Inferior parietal cortex (tissue), 1 donor: ENCODE measurements at regions not wholly inside any gene's neighbourhood (a gene's known extent, or its start where the extent isn't known, plus 50 kb on each side); places are given as distances from the start of the nearest gene placed in this dataset.
"Not testable (repeated sequence)": the region's sequence is repeated elsewhere in the genome, so short reads cannot be mapped to it uniquely, and the experiment has no call there.

Experiments
- DNase-seq: peaks from one replicate; pipeline ENCODE4 v3.0.0-alpha.2; 2016; ENCODE audit errors: extremely low spot score

DNA sequence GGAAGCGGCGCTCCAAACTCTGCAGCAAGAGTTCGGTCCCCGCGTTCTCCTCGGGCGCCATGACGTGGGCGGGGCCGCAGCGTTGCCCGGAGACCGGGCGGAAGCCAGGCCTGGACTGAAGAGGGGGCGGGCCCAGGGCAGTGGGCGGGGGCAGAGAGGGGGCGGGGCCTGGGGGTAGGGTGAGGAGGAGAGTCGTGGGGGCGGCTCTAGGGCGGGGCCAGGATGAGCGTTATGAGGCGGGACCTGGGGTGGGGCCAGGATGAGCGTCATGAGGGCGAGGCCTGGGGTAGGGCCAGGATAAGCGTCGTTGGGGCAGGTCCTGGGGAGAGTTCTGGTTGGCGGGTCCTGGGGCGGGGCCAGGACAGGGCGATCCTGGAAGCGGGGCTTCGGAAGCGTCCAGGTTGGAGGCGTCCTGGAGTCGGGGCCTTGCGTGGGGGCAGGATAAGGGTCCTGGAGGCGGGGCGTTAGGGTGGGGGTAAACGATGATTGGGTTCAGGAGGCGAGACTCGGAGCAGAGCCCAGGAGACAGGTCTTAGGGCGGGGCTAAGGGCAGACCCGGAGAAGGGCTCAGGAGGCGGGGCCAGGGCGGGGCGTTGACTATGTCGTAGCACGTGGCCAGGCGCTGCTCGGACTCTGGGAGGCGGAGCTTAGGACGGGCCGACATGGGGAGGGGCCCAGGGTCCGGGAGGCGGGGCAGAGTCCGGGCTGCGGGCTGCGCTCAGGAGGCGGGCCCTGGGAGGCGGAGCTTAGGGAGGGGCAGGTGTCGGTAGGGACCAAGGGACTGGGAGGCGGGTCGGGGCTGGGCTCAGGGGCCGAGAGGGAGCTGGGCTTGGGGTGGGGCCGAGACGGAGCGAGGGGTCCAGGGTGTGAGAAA, 131.1 kb upstream of the ALDH3B2 start:
- peak; percentile 89 for DNase-seq

DNA sequence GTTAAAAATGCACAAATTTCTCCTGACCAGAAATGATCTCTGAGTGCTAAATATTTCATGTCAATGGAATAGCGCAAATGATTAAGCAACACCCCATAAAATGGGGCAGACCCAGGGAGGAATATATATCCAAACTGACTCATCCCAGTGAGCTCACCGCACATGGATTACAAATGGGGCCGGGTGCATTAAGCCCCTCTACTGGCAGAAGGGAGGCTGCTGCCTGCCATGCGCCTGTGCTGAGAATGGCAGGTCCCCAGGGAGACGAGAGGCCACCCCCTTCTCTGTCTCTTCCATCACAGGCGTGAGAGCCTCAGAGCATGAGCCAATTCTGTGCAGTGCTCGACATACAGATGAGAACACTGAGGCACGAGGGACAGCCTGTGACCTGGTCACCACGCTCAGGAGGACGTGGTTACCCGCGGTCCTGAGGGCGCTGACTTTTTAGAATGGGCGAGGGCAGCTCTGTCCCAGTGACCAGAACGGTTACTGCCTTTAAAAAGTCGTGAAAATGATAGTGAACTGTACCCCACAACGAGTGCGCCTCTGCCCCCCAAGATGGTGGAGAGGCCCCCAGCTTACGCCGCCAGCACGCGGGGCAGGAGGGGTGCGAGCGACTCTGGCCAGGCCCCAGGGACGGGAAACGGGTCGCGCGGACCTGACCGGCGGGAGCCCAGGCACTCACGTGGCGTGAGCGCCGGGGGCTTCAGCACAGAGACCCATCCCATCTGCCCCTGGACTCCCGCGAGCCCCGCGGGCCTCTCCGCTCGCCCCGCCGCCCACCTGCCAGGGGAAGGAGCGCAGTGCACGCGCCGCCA, 130.2 kb upstream of the ALDH3B2 start:
- DNase-seq, result not testable (repeated sequence)

DNA sequence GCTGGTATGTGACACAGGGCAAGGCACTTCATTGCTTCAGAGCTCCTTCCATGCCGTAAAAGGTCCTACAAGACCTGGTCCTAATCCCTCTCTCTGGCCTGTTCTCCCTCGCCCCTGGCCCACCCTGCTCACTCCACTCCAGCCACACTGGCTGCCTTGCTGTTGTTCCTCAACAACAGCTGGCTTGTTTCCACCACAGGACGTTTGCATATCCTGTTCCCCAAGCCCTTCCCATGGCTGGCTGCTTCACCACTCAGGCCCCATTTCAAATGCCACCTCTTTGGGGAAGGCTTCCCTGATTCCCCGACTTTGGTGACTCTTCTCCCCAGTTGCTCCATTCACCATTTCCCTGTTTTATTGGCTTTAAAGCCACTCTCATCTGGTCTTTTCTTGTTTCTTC, 129.1 kb upstream of the ALDH3B2 start:
- DNase-seq, result not testable (repeated sequence)

DNA sequence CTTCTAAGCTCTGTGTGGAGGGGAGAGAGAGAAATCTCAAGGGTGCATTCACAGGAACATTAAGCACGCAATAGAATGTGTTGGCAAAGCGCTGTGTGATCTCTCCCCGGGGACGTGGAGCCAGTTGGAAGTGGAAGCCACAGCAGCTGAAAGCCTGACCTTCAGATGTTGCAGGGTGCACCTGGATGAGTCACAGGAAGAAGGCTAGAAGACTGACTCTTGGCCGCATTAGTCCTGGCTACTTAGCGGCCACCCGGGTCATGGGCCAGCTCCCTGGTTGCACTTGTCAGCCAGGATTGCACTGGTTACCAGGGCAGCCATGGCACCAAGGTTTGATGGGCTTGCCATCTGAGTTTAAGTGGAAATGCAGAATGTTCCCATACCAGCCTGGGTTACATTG, 128.6 kb upstream of the ALDH3B2 start:
- DNase-seq, result not testable (repeated sequence)

DNA sequence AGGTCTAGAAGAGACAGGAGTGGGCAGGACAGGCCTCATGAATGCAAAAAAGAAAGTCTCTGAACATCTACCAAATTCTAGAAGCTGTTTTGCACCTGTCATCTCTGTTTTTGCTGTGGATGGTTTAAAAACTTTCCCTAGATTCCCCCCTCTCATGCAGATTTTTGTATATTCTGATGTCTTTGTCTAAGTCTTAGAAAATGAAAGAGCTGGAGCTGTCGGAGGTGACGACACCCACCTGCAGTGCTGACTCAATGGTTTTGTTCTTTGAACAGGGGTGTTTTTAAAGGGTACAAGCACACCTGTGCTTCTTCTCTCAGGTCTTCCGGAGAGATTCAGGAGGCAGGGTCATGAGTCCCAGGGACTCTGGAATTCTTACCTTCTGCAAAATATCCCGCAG, 128.2 kb upstream of the ALDH3B2 start:
- DNase-seq, result not testable (repeated sequence)

DNA sequence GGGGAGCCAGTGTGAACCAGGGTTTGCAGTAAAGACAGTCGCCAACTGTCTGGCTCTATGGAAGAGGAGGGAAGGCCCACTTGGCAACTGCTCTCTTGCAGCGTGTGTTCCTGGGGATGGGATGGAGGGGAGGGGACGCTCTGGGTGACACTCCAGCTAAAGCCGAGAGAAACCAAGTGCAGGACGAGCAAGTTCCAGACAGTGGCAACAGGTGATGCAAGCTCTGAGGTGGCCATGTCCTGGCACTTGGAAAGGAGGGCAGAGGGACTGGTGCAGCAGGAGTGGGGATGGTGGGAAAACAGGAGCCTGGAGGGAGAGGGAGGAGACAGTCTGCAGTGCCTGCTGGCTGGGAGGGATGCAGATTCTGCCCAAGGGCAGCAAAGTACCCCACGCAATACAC, 127.0 kb upstream of the ALDH3B2 start:
- DNase-seq, result not testable (repeated sequence)

DNA sequence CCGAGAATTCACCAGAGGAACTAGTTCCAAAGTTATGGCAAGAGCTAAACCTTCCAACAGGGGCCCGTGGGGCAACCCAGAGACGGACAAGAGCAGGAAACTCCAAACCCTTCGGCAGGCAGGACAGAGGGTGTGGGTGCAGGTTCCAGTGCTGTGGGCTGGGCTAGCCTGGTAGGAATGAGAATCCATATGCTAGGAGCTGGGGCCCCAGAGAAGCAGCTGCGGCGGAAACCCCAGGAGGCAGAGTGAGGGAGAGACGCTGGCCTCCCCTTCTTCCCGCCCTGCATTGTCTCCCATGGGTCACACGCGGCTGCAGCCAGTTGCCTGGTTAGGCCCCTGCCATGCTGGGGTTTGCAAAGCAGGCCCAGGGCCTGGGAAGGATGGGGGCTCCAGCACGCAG, 126.2 kb upstream of the ALDH3B2 start:
- DNase-seq, result not testable (repeated sequence)

DNA sequence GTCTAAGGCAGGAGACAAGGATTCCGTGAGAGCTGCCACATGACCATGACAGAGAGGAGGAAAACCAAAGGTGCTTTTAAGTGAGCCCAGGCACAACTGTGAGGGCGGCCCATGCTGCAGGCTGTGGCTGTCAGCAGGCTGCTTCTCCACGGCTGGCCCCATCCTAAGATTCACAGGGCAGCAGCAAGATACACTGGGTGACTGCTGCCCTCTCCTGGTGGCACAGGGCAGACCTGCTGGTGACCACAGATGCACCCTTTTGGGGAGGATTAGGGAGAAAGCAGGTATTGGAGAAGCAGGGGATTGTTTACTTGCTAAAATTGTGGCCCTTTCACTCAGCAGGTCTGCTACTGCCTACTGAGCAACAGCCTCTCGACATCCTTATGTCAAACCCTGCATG, 125.4 kb upstream of the ALDH3B2 start:
- not testable (repeated sequence) for DNase-seq

DNA sequence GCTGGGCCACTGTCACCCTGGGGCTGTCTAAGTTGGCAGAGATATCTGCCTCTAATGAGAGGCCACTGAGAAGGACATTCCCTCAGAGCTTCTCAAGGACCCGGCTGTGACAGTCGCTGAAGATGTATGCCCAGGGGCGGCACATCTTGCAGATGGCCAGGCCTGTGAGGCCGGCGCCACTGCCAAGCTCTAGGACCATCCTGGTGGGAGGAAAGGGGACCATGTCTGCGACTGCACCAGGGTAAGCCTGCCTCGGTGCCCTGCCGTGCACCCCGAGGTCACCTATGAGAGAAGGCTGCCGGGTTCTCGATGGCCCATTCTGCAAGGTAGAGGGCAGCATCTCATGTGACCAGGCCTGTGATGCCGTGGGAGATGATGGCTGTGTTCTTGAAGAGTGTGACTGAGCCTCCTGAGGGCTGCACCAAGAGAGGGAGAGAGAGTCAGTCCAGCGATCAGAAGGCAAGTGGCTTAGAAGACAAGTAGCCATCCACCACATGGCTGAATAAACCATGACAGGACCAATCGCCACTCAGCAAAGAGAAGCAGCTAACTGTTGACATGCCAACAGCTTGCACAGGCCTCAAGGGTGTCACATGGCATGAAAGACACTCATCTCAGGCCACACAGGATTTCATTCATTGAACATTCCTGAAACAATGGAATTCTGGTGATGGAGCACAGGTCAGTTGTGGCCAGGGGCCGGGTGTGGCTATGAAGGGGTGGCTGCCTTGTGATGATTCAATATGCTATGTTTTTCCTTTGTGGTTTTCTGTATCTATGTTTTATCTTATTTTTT, 123.5 kb upstream of the ALDH3B2 start:
- DNase-seq, result not testable (repeated sequence)

DNA sequence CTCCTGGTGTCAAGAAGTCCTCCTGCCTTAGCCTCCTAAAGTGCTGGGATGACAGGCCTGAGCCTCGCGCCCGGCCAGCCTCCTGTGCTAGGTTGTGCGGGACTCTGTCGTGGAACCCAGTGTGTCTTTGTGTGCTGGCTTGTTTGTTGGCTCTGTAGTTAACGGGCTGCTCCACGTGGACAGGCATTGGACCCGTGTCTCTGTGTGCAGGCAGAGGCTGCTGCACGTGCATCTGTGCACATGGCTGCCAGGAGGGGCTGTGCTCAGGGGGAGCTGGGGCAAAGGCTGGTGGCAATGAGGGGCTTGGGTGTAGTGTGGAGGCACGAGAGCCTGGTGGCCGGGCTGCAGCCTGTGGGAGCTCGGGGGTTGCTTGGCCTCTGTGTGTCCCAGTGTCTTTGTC, 121.3 kb upstream of the ALDH3B2 start:
- no peak for DNase-seq

DNA sequence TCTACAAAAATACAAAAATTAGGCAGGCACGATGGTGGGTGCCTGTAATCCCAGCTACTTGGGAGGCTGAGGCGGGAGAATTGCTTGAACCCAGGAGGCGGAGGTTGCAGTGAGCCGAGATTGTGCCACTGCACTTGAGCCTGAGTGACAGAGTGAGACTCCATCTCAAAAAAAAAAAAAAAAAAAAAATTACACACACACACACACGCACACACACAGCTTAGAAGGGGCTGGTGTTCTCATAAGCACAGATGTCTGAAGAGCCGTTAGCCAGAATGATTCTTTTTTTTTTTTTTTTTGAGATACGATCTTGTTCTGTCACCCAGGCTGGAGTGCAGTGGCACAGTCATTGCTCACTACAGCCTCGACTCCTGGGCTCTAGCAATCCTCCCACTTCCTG, 119.3 kb upstream of the ALDH3B2 start:
- not testable (repeated sequence) for DNase-seq

DNA sequence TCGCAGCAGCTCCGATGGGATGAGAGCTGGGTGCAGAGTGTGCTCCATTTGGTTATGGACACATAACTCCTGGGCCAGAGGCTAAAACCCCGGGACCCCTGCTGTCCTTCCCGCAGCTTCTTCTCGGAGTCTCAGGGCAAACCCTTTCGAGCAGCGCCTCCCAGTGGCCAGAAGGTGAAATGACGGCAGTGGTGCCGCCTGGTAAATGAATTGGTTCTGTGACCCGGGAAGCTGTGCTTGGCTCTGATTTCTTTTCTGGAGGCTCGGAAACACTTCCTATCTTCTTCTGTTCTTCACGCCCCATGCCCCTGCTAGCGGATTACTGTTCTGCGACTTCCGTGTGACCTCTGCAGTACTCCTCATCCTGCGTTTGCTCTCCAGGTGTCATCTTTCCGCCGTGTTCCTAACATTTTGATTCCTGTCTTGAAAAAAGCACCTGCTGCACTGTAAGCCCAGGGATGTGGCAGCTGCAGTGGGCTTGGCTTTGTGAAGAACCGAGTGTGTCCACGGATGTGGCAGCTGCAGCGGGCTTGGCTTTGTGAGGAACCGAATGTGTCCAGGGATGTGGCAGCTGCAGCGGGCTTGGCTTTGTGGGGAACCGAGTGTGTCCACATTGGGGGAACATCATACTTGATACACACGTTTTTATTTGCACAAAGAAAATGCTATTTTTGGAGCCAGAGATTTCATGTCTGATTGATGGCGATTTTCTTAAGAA, 118.0 kb upstream of the ALDH3B2 start:
- DNase-seq, result peak; percentile 33

DNA sequence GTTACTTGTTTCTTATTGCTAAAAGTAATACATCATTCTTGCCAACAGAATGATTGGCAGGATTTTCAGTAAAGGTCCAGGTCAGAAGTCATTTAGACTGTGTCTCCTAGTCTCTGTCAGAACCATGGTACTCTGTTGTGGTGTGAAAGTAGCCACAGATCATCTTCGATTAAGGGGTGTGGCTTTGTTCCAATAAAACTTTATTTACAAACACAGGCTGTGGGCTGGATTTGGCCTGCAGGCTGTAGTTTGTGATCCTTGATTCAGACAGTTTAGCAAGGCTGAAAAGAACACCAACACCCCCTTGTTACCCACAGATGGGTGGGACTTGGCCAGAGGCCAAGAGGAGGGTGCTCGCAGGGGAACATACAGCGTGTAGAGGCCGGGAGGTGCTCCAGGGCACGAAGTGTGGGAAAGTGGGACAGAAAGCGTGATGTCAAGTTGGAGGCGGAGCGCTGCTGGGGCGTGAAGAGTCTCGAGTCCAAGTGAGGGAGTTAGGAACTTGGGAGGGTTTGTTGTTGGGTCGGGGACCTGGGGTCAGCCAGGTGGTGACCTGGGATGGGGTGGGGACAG, 117.3 kb upstream of the ALDH3B2 start:
- DNase-seq, result not testable (repeated sequence)

DNA sequence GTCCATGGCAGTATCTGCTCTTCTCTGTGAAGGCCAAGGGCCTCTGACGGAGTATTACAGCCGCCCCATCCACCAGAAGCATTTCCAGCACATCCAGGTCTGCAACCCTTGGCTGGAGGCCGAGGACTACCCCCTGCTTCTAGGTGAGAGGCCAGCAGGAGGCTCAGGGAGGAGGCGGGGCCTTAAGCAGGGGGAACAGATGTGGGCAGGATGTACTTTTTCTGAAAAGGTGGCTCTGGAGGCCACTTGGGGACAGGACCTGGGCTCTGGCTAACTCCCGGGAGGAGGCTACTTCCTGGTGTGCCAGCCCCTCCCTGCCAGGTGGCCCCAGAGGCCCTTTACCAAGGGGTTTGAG, 113.9 kb upstream of the ALDH3B2 start:
- not testable (repeated sequence) for DNase-seq

DNA sequence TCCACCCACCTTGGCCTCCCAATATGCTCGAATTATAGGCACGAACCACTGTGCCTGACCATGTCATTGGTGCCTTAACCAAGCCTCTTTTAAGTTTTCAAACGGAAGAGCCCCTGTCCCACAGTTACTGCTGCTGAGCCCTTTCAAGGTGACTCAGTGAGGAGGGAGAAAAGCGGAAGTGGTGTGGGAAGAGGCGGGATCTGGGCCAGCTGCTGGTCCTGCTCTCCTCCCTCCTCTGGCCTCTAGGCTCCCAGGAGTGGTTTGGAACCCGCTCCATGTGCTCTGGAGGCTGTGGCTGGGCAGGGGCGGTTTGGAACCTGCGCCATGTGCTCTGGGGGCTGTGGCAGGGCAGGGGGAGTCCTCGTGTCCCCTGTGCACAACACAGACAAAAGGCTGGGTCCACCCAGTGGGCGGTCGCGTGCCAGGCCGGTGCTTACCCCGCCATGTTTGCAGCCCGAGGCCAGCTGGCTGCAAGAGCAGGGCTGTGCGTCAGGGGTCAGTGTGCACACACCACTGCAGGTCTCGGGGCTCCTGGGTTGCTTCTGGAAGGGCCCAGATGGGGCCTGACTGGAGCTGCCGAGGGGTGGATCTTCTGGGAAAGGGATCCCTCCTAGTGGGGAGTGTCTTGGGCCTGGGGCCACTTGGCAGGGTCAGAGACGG, 113.4 kb upstream of the ALDH3B2 start:
- not testable (repeated sequence) for DNase-seq

DNA sequence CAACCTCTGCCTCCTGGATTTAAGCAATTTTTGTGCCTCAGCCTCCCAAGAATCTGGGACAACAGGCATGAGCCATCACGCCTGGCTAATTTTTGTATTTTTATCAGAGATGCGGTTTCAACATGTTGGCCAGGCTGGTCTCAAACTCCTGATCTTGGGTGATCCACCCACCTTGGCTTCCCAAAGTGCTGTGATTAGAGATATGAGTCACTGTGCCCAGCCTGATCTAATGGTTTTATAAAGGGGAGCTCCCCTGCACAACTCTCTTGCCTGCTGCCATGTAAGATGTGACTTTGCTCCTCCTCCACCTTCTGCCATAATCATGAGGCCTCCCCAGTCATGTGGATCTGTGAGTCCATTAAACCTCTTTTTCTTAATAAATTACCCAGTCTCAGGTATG, 107.5 kb upstream of the ALDH3B2 start:
- DNase-seq, result not testable (repeated sequence)

DNA sequence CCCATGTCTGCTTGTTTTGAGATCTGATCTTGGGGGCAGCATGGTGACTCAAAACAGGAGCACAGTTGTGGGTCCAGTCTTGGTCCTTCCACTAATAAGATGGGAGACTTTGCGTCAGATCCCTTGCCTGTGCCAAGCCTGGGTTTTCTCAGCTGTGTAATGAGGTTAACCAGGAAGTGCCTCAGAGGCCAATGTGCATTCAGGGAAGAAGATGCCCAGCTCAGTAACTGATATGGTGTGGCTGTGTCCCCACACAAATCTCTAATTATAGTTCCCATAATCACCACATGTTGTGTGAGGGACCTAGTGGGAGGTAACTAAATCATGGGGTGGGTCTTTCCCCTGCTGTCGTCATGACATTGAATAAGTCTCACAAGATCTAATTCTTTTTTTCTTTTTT, 107.1 kb upstream of the ALDH3B2 start:
- not testable (repeated sequence) for DNase-seq

DNA sequence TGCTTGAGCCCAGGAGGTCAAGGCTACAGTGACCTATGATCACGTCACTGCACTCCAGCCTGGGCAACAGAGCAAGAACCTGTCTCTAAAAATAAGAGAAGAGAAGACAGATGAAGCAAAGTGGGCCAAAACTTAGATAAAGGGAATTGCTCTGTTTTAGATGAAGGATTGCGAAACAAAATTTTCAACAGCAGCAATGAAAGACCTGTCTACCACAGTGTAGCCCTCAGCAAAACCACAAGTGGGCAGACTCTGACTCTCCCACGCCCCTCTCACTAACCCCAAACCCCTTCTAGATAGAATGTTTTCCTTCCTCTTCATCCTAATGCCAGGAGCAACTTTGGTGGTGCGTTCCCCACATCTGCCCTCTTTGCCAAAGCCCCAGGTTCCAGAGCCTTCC, 105.6 kb upstream of the ALDH3B2 start:
- no peak for DNase-seq

DNA sequence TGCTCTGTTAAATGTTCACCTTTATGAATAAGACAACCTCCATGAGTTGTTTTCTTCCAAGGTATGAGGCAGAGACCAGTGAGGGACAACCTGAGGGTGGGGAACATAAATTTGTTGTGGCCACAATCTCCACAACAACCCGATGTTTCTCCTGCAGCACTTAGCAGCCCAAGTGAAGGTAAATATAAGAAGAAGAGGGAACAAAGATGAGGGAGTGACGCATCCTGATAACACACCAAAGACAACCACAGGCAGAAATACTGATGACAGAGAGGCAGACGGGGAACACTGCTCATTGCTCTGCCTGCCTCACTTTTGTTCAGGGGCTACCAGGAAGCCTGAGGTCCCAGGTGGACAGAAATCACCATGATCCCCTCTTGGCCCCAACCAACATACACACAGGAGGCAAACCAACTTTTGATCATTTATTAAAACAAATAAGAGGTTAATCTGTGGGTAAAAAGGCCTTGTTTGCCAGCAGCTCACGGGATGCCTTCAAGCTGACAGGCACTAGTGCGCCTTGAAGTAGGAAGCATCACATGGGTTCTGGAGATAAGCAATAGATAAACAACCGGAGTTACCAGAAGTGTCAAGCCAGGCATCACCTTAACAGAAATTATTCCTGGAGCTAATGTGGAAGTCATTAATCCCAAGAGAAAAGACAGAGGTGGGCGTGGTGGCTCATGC, 104.9 kb upstream of the ALDH3B2 start:
- not testable (repeated sequence) for DNase-seq
